Hepatocyte (in vitro differentiated cells): ENCODE measurements at regions not wholly inside any gene's neighbourhood (a gene's known extent, or its start where the extent isn't known, plus 50 kb on each side); places are given as distances from the start of the nearest gene placed in this dataset.

Experiments
- EZH2 ChIP-seq: fragments of 200-600 bp; sonication (generic); IDR thresholded peaks from 2 replicates; pipeline ENCODE4 v1.6.1; 2016; ENCODE audit warnings: antibody characterized with exemption, mild to moderate bottlenecking, borderline replicate concordance
- TF ChIP-seq, protein P1 (sequence below): fragments of 200-600 bp; sonication (generic); IDR thresholded peaks from 2 replicates; pipeline ENCODE4 v1.5.1; 2016; ENCODE audit warnings: antibody characterized with exemption, mild to moderate bottlenecking; ENCODE audit not compliant: poor library complexity

GRCh38 chr12:83318386-83319098 lies 631.8 kb downstream of the TMTC2 start:
- TF ChIP-seq, protein P1, sequence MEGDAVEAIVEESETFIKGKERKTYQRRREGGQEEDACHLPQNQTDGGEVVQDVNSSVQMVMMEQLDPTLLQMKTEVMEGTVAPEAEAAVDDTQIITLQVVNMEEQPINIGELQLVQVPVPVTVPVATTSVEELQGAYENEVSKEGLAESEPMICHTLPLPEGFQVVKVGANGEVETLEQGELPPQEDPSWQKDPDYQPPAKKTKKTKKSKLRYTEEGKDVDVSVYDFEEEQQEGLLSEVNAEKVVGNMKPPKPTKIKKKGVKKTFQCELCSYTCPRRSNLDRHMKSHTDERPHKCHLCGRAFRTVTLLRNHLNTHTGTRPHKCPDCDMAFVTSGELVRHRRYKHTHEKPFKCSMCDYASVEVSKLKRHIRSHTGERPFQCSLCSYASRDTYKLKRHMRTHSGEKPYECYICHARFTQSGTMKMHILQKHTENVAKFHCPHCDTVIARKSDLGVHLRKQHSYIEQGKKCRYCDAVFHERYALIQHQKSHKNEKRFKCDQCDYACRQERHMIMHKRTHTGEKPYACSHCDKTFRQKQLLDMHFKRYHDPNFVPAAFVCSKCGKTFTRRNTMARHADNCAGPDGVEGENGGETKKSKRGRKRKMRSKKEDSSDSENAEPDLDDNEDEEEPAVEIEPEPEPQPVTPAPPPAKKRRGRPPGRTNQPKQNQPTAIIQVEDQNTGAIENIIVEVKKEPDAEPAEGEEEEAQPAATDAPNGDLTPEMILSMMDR, result no peak
- no peak for TF ChIP-seq EZH2
